KMS-11 (cell line): ENCODE measurements at regions not wholly inside any gene's neighbourhood (a gene's known extent, or its start where the extent isn't known, plus 50 kb on each side); places are given as distances from the start of the nearest gene placed in this dataset.

Experiments
- H2AFZ ChIP-seq: fragments of 200-600 bp; sonication (generic); 2 replicates; pipeline ENCODE4 v1.6.1; 2016; ENCODE audit warnings: antibody characterized with exemption, mixed run types, low read depth
- H3K27ac ChIP-seq: fragments of 200-600 bp; sonication (generic); 2 replicates; pipeline ENCODE4 v1.6.1; 2016; ENCODE audit warnings: mild to moderate bottlenecking, mixed run types
- H3K27me3 ChIP-seq: fragments of 200-600 bp; sonication (generic); 2 replicates; pipeline ENCODE4 v1.6.1; 2017; ENCODE audit warnings: mild to moderate bottlenecking, low read depth, mixed run types, moderate library complexity; ENCODE audit not compliant: insufficient read depth
- H3K36me3 ChIP-seq: fragments of 200-600 bp; sonication (generic); 2 replicates; pipeline ENCODE4 v1.6.1; 2017; ENCODE audit warnings: mild to moderate bottlenecking, mixed run types; ENCODE audit not compliant: insufficient read depth
- H3K4me1 ChIP-seq: fragments of 200-600 bp; sonication (generic); 2 replicates; pipeline ENCODE4 v1.6.1; 2016; ENCODE audit warnings: mild to moderate bottlenecking, low read depth, mixed run types; ENCODE audit not compliant: poor library complexity, severe bottlenecking
- H3K4me2 ChIP-seq: fragments of 200-600 bp; sonication (generic); 2 replicates; pipeline ENCODE4 v1.7.0; 2016; ENCODE audit warnings: mild to moderate bottlenecking, mixed run types
- H3K4me3 ChIP-seq: fragments of 200-600 bp; sonication (generic); IDR thresholded peaks from 2 replicates; pipeline ENCODE4 v1.6.1; 2017; ENCODE audit warnings: low read depth, low read length, mixed read lengths; ENCODE audit not compliant: insufficient read depth
- H3K79me2 ChIP-seq: fragments of 200-600 bp; sonication (generic); 2 replicates; pipeline ENCODE4 v1.6.1; 2016; ENCODE audit warnings: low read depth, mixed run types; ENCODE audit not compliant: insufficient read depth
- H3K9ac ChIP-seq: fragments of 200-600 bp; sonication (generic); 2 replicates; pipeline ENCODE4 v1.6.1; 2016; ENCODE audit warnings: mild to moderate bottlenecking, mixed run types
- H4K20me1 ChIP-seq: fragments of 200-600 bp; sonication (generic); 2 replicates; pipeline ENCODE4 v1.6.1; 2016; ENCODE audit warnings: mild to moderate bottlenecking, mixed run types; ENCODE audit not compliant: insufficient read depth
- TF ChIP-seq, protein P1 (sequence below): fragments of 200-600 bp; sonication (generic); conservative IDR thresholded peaks from 2 replicates; pipeline ENCODE4 v1.6.1; 2017; ENCODE audit warnings: low read depth, mild to moderate bottlenecking, antibody characterized with exemption, low read length, moderate library complexity, mixed read lengths

- H3K4me3 ChIP-seq: no peak overlapping the region
- no peaks in the 10 kb centered on the region for H3K36me3 ChIP-seq
- peaks cover 18% of the 10 kb centered on the region for H3K4me1 ChIP-seq
- no peak overlapping the region for H3K4me2 ChIP-seq
- H3K79me2 ChIP-seq: no peaks in the 10 kb centered on the region
- no peak overlapping the region for H2AFZ ChIP-seq
- no peak overlapping the region for H3K9ac ChIP-seq
- no peak overlapping the region for H3K27ac ChIP-seq
- no peaks in the 10 kb centered on the region for H3K27me3 ChIP-seq
- no peaks in the 10 kb centered on the region for H4K20me1 ChIP-seq
- TF ChIP-seq, protein P1, sequence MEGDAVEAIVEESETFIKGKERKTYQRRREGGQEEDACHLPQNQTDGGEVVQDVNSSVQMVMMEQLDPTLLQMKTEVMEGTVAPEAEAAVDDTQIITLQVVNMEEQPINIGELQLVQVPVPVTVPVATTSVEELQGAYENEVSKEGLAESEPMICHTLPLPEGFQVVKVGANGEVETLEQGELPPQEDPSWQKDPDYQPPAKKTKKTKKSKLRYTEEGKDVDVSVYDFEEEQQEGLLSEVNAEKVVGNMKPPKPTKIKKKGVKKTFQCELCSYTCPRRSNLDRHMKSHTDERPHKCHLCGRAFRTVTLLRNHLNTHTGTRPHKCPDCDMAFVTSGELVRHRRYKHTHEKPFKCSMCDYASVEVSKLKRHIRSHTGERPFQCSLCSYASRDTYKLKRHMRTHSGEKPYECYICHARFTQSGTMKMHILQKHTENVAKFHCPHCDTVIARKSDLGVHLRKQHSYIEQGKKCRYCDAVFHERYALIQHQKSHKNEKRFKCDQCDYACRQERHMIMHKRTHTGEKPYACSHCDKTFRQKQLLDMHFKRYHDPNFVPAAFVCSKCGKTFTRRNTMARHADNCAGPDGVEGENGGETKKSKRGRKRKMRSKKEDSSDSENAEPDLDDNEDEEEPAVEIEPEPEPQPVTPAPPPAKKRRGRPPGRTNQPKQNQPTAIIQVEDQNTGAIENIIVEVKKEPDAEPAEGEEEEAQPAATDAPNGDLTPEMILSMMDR: no peak
Observed at GRCh38 chr6:43843669-43844171, 73.7 kb downstream of the VEGFA start.

DNA sequence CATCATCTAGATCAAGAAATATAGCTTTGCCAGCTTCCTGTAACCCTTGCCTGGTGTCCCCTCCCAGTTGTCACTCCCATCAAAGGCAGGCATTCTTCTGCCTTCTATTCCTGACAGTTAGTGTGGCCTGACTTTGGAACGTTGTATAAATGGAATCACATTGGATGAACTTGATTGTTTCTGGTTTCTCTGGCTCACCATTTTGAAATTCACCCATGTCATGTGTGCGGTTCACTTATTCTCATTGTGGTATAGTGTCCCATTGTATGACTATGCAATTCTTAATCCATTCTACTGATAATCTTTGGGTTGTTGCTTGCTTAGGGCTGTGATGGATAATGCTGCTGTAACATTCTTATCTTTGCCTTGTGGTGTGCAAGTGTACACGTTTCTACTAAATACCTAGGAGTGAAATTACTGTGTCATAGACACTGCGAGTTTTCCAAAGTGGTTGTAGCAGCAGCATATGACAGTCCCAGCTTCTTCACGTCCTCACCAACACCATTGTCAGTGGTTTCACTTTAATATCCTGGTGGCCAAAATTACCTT lies 73.2 kb downstream of the VEGFA start:
- Histone ChIP-seq H3K4me3 (no peak overlapping the region), H4K20me1 (no peaks in the 10 kb centered on the region), H3K27me3 (no peaks in the 10 kb centered on the region), H3K4me1 (peaks cover 17% of the 10 kb centered on the region), H3K27ac (no peak overlapping the region), H3K9ac (no peak overlapping the region), H3K79me2 (no peaks in the 10 kb centered on the region), H3K4me2 (no peak overlapping the region), H3K36me3 (no peaks in the 10 kb centered on the region), H2AFZ (no peak overlapping the region)
- TF ChIP-seq, protein P1: no peak

DNA sequence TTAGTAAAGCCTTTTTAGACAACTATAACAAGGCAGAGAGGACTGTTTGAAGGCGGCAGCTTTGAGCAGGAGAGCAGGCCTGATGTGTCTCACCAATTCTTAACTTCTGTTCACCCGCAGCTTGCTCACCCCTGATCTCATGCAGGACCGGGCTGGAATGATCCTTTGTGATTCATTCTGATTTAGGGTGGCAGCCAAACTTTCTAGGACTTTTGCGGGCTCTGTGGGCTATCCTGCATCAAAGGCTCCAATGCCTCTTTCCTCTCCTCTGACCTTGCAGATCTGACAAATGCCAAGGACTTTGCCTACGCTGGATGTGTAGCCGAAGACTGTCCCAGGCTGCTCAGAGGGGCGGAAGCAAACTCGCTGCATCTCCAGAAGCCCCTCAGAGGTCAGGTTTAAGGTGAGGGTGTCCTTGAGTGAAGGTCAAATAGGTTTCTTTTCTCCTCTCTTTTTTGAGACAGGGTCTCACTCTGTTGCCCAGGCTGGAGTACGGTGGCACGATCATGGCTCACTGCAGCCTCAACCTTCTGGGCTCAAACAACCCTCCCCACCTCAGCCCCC lies 72.3 kb downstream of the VEGFA start:
- Histone ChIP-seq H3K4me3 (no peak overlapping the region), H3K9ac (no peak overlapping the region), H4K20me1 (no peaks in the 10 kb centered on the region), H3K36me3 (no peaks in the 10 kb centered on the region), H3K27me3 (no peaks in the 10 kb centered on the region), H3K4me1 (peaks cover 17% of the 10 kb centered on the region), H3K4me2 (no peak overlapping the region), H3K79me2 (no peaks in the 10 kb centered on the region), H2AFZ (no peak overlapping the region), H3K27ac (no peak overlapping the region)
- TF ChIP-seq, protein P1: no peak

DNA sequence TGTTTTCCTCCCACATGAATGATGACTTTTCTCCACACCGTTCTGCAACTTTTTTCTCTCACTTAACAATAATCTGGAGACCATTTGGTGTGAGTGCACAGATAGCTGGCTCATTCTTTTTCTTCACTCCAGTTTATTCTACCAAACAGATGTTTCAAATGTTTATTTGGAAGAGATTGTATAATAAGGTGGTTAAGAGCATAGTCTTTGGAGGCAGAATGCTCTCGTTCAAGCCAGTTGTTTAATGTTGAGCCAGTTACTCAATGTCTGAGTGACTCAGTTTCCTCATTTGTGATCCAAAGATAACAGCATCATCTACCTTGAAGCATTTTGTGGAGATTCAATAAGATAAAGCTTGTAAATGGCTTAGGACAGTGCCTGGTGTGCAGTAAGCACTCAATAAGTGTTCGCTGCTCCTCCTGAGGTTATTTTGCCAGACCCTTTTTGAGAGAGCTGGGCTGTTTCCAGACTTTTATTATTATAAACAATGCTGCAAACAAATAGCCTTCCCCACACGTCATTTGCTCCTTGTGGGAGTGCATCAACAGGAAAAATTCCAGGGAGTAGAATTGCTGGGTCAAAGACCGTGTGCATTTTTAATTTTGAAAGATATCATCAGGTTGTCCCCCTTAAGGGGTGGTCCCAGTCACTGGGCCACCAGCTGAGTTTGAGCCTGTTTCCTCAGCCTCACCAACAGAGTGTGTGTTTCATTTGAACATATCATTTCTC lies 70.6 kb downstream of the VEGFA start:
- Histone ChIP-seq H3K27ac (no peak overlapping the region), H3K79me2 (no peaks in the 10 kb centered on the region)
- TF ChIP-seq, protein P1: no peak

More for the DNA sequence above, 70.6 kb downstream of the VEGFA start:
- H3K4me1 ChIP-seq: peaks cover 13% of the 10 kb centered on the region
- no peak overlapping the region for H3K4me2 ChIP-seq
- H3K9ac ChIP-seq: no peak overlapping the region
- H3K36me3 ChIP-seq: no peaks in the 10 kb centered on the region
- no peak overlapping the region for H3K4me3 ChIP-seq
- H3K27me3 ChIP-seq: no peaks in the 10 kb centered on the region
- no peak overlapping the region for H2AFZ ChIP-seq
- no peaks in the 10 kb centered on the region for H4K20me1 ChIP-seq
